ENCODE measurements at regions not wholly inside any gene's neighbourhood (a gene's known extent, or its start where the extent isn't known, plus 50 kb on each side); places are given as distances from the start of the nearest gene placed in this dataset.
"Not testable (repeated sequence)": the region's sequence is repeated elsewhere in the genome, so short reads cannot be mapped to it uniquely, and the experiment has no call there.

- TF ChIP-seq EZH2 (IDR thresholded peaks at IDR 0.05; ENCODE audit: insufficient read depth, poor library complexity, severe bottlenecking); EZH2phosphoT487 (IDR thresholded peaks at IDR 0.05; ENCODE audit: insufficient read depth, low read depth): not testable (repeated sequence)
Measured at GRCh38 chr18:34534642-34535041, 175.5 kb upstream of the DTNA start.
